CD4-positive, alpha-beta T cell treated with Interleukin-17A for 4 hours (primary cell): ENCODE measurements at regions not wholly inside any gene's neighbourhood (a gene's known extent, or its start where the extent isn't known, plus 50 kb on each side); places are given as distances from the start of the nearest gene placed in this dataset.
"Not testable (repeated sequence)": the region's sequence is repeated elsewhere in the genome, so short reads cannot be mapped to it uniquely, and the experiment has no call there.

ENCODE experiments used
- DNase-seq: peaks from one replicate; pipeline ENCODE4 v3.0.0-alpha.2; 2020; ENCODE audit warnings: mixed read lengths

DNA sequence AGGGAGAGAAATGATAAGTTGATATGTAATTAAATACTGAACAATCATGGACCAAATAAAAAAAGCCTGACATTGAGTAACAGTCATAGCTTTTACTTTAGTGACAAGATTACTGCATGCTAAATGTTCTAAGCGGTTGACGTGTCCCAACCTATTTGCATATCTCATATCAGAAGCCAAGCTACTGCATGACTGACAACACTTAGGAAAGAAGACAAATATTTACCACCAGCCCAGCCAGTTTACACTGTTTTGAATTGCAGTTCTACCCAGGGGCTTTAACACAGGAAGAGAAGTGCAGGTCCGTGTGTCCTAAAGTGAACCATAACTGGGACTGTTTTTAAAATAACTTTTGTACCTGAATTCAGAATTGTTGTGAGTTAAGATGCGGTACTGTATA is 219.9 kb downstream of the PRDM9 start:
- no peak for DNase-seq

DNA sequence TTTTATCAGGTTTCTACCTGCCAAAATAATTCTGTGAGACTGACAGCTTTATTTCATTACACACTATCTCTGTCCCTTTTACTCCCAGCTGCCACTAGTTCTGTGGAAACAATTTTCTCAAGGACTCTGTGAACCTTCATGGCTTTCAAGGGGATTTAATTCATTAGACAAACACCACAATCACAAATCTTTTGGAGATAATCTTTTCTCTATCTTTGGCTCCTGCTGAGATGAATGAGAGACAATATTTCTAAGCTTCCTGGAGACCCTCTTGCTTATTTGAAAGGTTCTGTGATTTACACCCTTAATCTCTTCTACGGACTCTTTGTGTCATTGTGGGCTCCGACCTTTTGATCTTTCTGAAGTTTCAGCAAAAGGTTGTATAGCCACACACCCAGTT is 222.6 kb downstream of the PRDM9 start:
- no peak for DNase-seq

DNA sequence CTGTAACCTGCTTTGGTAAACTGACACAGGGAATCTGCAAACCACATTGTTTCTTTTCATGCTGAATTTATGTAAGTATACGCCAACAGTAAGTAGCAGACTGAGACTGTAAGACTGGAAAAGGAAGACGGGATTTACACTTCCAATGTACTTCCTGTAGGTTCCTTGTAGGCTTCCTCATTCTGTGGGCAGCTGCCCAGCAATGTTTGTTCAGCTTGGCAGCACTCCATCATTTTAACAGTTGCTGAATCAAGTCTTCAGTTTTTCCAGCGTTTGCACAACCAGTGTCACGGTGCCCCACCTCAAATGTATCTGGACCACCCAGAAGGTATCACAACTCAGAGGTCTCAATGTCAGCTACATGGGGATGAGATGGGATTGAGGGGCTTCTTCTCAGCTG is 232.6 kb downstream of the PRDM9 start:
- no peak for DNase-seq

DNA sequence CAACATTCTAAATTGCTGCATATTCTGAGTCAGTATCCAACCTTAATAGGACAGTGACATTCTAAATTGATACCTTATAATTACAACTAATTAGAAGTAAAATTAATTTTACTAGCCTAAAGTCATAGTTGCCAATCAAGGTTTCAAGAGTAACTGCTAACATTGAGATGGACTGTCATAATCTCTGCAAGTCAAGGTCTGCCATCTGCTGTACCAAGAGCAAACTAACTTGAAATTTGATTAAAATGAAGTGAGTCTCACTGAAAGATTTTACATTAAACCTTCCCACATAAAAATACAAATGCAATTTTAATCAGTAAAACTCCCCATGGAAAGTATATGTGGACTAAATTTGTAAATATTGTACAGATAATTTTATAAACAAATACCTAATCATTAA is 235.3 kb downstream of the PRDM9 start:
- DNase-seq: no peak

DNA sequence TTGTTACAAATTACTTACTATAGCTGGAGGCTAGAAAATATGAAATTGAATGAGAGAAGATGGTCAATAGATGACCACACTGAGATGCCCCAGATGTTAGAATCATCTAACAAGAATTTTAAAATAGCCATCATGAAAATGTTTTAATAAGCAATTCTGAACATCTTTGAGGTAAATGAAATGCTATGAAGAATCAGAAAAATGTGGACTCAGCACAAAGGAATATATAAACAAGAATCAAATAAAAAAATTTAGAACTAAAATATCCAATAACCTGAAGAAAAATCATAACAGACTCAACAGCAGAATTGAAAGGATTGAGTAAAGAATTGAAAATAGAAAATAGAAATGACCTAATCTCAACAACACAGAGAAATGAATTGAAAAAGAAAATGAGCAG is 248.5 kb downstream of the PRDM9 start:
- DNase-seq: no peak

DNA sequence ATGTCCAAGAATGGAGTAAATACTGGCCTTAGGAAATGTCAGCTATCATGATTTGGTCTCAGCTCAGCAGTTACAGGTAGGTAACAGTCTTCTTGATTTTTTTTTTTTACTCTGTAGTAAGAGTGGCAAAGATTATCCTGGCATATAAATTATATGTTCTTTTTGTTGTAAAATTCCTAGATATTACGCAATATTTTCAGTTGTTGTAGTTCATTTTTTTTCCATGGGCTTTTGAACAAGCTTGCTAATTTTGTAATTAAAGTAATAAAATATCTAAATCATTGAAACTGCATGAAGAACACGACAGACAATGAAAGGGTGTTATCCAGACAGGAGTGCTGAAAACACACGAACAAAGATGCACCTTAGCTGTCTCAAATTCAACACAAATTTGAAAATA is 249.4 kb downstream of the PRDM9 start:
- no peak for DNase-seq

DNA sequence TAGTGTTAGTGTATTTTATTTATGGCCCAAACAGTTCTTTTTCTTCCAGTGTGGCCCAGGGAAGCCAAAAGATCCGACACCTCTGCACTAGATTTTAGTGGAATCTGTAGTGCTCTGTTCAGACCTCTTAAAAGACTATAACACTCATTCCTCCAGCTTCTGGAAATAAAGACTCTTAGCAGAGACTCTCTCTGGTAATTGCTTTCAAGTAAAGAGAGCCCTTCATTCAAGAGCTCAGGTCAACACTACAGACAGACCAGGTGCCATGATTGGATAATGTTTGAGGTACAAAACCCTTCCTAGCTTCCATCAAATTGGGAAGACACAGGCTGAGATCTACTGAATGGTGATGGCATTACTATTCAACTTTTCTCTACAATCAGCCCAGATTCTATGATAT is 255.8 kb downstream of the PRDM9 start:
- DNase-seq: no peak

DNA sequence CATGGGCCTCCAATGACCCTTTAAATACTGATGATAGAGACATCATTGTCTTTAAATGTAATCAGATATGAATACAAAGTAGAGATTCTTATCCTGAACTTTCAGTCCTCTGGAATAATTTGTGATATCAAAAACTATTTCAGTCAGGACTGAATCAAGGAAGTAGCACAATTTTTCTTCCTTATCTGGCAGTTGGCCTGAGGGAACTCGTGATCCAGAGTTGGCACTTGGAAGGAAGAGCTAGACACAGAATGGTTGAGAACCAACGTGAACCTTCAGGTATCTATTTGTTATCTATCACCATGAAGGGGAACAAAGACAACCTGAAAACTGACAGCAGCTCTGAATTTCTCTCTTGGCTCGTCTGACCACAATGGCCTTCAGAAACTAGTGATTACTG is 269.3 kb downstream of the PRDM9 start:
- DNase-seq: no peak

DNA sequence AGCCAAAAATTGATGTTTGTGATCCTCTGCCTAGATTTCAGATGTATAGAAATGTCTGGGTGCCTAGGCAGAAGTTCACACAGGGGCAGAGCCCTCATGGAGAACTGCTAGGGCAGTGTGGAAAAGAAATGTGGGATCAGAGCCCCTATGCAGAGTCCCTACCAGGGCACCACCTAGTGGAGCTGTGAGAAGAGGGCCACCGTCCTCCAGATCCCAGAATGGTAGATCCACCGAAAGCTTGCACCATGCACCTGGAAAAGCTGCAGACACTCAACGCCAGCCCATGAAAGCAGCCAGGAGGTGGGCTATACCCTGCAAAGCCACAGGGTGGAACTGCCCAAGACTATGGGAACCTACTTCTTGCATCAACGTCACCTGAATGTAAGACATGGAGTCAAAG is 292.9 kb downstream of the PRDM9 start:
- not testable (repeated sequence) for DNase-seq

DNA sequence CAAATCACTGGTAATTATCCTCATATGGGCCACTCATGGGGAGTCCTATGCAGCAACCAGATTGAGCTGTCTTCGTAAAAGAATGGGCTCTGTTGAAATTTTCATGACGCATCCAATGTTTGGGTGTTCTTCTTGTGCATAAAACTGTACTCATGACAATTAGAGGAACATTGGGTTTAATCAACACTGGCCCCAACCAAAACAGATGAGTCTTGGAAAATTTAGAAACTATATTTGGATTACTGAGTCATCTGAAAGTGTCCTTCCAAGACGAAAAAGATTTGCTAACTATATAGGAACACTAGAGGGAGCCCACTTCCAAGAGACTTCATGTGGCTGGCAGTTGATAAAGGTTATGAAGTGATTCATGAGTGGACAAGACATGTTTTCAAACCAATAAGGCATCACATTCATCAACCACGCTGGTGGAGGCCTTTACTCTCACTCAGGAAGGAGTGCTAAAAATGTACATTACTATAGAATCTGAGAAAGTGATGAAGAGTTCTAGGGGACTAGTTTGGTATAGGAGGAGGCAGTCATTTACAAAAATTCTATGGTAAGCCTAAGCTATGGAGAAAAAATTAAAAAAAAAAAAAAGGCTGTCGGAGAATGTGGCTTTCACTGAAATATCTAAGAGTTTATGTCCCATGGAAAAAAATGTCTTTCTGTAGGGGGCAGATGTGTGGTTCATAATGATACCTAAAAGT is 313.5 kb downstream of the PRDM9 start:
- no peak for DNase-seq

DNA sequence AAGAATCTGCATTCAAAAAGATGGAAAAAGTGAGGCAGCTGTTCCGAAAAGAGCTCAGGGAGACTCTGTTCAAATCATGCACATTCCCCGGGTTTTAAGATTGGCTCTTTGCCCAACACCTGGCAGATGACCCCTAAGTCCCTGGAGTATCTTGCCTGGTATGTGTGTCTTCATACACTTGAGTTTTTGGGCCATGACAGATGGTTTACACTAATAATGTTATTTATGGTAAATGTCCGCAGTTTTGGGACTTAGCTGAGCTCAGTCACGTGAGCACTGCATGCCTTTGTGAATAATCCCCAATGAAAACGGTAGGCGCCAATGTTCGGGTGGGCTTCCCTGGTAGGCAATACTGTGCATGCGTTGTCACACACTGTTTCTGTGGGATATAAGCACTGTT is 316.1 kb downstream of the PRDM9 start:
- DNase-seq: no peak

DNA sequence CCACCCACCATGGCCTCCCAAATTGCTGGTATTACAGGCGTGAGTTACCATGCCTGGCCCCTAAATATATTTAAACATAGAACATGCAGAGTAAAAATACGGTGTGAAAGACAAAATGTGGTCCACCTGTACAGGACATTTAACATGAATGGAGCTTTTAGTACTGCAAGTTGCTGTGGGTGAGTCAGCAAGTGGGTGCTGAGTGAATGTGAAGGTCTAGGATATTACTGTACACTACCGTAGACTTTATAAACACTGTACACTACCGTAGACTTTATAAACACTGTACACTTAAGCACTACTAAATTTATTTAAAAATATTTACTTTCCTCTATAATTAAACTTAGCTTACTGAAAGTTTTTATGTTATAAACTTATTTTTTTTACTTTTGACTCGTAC is 317.8 kb downstream of the PRDM9 start:
- DNase-seq: no peak

DNA sequence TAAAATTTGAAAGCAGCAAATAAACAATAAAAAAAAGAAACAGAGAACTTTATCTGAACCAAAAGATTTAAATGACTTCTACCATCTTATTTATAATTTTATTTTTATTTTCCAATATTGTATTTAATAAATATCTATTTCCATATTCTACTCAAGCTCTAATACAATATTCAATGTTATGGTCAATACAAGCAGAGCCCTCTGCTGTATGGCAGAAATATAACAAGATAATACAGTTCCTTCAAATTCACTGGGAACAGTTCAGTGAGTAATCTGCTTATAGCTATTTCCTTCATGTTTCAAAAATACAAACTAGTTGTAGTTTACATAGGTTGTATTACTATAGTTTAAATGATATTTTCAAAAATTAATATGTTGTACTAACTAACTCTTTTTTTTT is 332.7 kb downstream of the PRDM9 start:
- DNase-seq: no peak

DNA sequence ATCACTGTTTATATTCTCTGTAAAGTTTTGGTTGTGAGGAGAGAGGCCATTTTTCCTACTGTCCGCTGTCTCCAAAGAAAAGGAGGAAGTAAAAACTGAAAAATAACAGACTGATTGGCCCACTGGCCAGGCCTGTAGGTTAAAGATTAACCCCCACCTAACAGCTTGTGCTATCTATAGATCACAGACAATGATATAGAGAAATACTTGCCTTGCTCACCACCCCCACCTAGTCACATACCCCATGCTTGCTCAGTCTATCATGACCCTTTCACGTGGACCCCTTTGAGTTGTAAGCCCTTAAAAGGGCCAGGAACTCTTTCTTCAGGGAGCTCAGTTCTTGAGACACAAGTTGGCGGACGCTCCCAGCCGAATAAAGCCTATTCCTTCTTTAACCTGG is 357.4 kb downstream of the PRDM9 start:
- no peak for DNase-seq

DNA sequence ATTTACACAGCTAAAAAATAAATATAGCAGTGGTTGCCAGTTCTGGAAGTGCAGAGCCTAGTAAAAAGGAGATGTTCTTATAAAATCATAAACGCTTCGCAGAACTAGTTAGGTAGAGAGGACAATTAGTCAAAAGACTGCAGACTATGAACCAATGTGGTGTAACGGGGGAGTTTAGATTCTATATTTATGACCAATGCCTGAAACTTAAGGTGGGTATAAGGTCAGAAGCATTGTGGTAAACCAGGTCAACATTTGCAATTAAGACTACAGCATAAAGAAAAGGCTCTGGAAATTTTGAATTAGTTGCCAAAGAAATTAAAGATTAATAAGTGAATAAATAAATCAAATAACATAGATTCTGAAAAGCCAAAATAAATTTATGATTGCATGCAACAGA is 370.4 kb downstream of the PRDM9 start:
- DNase-seq: no peak

DNA sequence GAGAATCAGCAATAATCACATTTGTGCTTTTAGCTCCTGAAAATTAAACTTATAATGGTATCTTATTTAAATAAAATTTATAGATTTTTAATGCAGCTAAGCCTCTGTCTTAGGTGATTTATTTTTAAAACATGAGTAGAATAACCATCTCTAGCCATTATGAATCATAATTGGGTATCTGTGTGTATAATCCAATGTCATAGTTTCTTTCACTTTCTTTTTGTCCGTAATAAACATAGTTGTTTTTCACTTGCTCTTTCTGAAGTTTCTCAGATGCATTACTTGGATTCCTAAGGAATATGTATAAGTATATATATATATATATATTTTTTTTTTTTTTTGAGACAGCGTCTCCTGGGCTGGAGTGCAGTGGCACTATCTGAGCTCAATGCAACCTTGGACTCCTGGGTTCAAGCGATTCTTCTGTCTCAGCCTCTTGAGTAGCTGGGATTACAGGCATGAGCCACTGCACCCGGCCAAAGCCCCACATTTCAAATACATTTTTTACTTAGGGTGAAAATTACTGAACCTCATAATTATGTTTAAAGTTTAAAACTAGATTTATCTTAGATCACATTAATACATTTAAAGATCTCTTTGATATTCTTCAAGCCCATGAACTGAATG is 377.1 kb downstream of the PRDM9 start:
- DNase-seq: no peak

DNA sequence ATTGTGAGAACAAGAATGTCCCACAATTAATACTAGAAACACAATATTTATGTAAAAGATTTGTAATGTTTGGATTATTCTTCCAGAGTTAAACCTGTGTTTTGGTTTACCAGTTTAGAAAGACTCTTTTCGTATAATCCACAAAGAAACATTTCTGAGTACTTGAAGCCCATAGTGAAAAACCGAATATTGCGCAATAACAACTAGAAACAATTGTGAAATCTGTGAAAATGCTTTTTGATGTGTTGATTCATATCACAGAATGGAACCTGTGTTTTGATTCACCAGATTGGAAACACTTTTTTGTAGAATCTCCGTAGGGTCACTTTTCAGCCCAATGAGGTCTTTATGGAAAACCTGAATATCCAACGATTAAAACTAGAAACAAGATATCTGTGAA is 386.2 kb downstream of the PRDM9 start:
- no peak for DNase-seq

DNA sequence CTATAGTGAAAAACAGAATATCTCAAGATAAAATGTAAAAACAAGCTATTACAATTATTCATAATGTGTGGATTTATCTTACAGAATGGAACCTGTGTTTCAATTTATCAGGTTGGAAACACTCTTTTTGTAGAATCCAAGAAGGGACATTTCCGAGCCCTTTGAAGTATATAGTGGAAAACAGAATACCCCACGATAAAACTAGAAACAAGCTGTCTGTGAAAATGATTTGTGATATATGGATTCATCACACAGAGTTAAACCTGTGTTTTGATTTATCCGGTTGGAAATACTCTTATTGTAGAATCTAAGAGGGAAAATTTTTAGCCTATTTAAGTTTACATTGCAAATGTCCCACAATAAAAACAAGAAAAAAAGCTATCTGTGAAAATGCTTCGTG is 388.2 kb downstream of the PRDM9 start:
- DNase-seq: no peak

DNA sequence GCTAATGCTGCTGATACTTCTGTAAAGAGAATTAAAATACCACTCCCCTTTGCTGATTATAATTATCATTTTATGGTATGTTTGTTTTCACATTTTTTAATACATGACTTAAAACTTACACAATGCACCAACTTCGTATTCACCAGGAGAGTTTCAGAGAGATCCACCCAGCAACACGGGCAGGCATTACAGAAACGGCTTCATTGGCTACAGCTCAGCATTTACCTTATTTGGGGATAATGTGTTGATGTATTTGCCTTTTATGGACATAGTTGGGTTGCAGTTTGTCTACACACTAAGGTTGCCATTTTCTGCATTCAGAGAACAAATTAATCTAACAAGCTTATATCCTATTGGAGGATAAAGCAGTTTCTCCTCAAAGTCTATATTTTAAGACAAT is 423.6 kb downstream of the PRDM9 start:
- no peak for DNase-seq

DNA sequence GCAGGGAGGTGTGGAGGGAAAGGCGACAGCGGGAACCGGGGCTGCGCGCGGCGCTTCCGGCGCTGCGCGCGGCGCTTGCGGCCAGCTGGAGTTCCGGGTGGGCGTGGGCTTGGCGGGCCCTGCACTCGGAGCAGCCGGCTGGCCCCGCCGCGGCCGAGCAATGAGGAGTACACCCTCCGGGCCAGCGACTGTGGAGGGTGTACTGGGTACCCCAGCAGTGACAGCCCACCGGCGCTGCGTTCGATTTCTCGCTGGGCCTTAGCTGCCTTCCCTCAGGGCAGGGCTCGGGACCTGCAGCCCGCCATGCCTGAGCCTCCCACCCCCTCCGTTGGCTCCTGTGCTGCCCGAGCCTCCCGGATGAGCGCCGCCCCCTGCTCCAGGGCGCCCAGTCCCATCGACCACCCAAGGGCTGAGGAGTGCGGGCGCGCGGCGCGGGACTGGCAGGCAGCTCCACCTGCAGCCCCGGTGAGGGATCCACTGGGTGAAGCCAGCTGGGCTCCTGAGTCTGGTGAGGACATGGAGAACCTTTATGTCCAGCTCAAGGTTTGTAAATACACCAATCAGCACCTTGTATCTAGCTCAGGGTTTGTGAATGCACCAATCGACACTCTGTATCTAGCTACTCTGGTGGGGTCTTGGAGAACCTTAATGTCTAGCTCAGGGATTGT is 444.0 kb downstream of the PRDM9 start:
- DNase-seq: peak; percentile 3

DNA sequence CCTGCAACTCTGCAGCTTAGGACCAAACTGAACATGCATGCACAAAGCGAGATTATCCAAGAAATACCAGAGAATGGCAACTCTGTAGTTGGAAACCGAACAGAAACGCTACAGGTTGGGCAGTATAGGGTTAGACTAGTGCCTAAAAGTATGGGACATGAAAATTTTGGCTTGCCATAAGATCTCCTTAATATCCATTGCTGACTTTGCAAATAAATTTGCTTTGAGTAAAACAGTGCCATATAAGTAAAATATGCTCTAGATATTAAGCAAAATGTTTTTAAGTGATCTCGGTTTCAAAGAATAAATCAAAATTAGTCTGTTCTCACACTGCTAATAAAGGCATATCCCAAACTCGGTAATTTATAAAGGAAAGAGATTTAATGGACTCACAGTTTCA is 456.0 kb downstream of the PRDM9 start:
- no peak for DNase-seq

DNA sequence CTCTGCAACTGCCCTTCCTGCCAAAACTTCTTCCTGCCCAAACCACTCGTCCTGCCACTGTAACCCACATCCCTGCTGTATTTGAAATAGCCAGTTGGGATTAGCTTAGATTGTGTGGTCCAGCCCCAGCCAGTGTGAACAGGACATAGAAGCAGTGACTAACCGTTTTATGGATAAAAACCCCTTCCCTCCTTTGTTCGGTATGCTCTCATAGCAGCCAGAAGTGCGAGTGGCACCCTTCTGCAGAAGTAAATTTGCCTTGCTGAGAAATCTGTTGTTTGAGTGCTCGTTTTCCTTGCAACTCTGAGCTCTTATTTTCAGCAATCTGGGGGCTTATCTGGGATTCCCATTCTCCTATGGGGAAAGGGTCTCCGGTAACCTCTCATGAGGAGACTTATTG is 470.0 kb downstream of the PRDM9 start:
- DNase-seq: no peak

DNA sequence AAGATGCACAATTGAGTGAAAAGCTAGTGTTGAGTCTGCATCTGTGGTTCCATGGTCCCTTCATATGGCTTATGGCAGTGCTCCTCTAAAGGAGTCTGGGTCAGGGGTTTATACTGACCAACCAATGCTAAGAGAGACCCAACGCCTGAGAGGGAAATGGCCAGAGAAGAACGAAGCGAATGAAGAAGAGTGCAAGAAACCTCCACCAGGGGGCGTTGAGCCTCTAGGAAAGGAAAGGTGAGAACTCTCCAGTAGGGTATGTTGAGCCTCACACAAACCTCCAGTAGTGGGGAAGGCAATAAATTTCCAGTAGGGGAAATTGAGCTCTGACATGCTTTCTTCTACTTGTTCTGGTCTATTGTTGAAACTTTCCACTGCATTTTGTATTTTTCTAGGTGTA is 470.6 kb downstream of the PRDM9 start:
- no peak for DNase-seq

DNA sequence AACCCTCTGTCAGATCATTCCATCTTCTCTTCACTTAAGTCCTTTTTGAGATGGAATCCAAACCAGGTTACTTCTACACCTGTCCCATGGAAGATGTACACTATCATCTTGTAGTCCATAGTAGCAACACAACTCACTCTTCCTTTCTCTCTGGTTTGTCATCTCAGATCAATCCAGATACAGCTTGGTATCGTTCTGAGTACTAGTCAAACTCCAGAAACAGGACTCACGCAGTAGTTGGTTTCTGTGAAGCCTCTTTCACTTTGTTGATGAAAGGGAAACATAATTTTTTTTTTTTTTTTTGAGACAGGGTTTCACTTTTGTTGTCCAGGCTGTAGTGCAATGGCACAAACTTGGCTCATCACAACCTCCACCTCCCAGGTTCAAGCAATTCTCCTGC is 484.0 kb downstream of the PRDM9 start:
- DNase-seq: no peak
